ENCODE measurements at regions not wholly inside any gene's neighbourhood (a gene's known extent, or its start where the extent isn't known, plus 50 kb on each side); places are given as distances from the start of the nearest gene placed in this dataset.

GRCh38 chr13:106922384-106922783 is 354.4 kb upstream of the ARGLU1 start:
- Histone ChIP-seq H3K9me3 (ENCODE audit: low read length) (no peaks in the 10 kb centered on the region), H2AFZ (ENCODE audit: low read length) (no peak overlapping the region), H3K27me3 (ENCODE audit: low read length) (peaks cover 23% of the 10 kb centered on the region), H3K4me2 (ENCODE audit: low read length) (no peak overlapping the region), H3F3A (ENCODE audit: low read length, unreplicated experiment) (no peaks in the 10 kb centered on the region), H3K9me2 (replicated peaks; ENCODE audit: low read length) (no peaks in the 10 kb centered on the region), H3K4me3 (ENCODE audit: low read length) (no peak overlapping the region), H3K27ac (ENCODE audit: low read length) (no peak overlapping the region), H3K4me1 (ENCODE audit: insufficient read depth, low read length) (no peaks in the 10 kb centered on the region), H4K20me1 (ENCODE audit: low read length) (no peaks in the 10 kb centered on the region), H3K9ac (ENCODE audit: low read length) (no peak overlapping the region), H3K36me3 (ENCODE audit: low read depth, low read length) (no peaks in the 10 kb centered on the region), H3K79me2 (ENCODE audit: low read length) (no peaks in the 10 kb centered on the region)
- CTCF ChIA-PET = no interaction called here
- ATAC-seq (no peak), DNase-seq (no peak)
- POLR2A ChIA-PET (ENCODE audit: unreplicated experiment) = no interaction called here
- BruUV-seq (replicated peaks) = no TSS peak
- no peak for TF ChIP-seq EZH2phosphoT487 (IDR thresholded peaks at IDR 0.05; ENCODE audit: borderline replicate concordance, low read length)
- no peak for TF ChIP-seq CTCF (conservative IDR thresholded peaks at IDR 0.05; ENCODE audit: low read depth, low read length)
- TF ChIP-seq EZH2 (IDR thresholded peaks at IDR 0.05; ENCODE audit: low read length, unreplicated experiment) = no peak
- intact Hi-C loops (cut with micrococcal nuclease) = no loop called here

GRCh38 chr13:106919638-106920037 is 351.7 kb upstream of the ARGLU1 start:
- TF ChIP-seq EZH2 (IDR thresholded peaks at IDR 0.05; ENCODE audit: low read length, unreplicated experiment) (no peak), EZH2phosphoT487 (IDR thresholded peaks at IDR 0.05; ENCODE audit: borderline replicate concordance, low read length) (no peak), CTCF (conservative IDR thresholded peaks at IDR 0.05; ENCODE audit: low read depth, low read length) (no peak)
- Histone ChIP-seq H3K4me2 (ENCODE audit: low read length) (no peak overlapping the region), H3K79me2 (ENCODE audit: low read length) (no peaks in the 10 kb centered on the region), H3K27ac (ENCODE audit: low read length) (no peak overlapping the region), H3K9me3 (ENCODE audit: low read length) (no peaks in the 10 kb centered on the region), H3K9ac (ENCODE audit: low read length) (no peak overlapping the region), H4K20me1 (ENCODE audit: low read length) (no peaks in the 10 kb centered on the region), H3K27me3 (ENCODE audit: low read length) (peaks cover 9% of the 10 kb centered on the region), H3F3A (ENCODE audit: low read length, unreplicated experiment) (no peaks in the 10 kb centered on the region), H3K9me2 (replicated peaks; ENCODE audit: low read length) (no peaks in the 10 kb centered on the region), H3K36me3 (ENCODE audit: low read depth, low read length) (no peaks in the 10 kb centered on the region), H3K4me3 (ENCODE audit: low read length) (no peak overlapping the region), H3K4me1 (ENCODE audit: insufficient read depth, low read length) (no peaks in the 10 kb centered on the region), H2AFZ (ENCODE audit: low read length) (no peak overlapping the region)
- CTCF ChIA-PET = no interaction called here
- BruUV-seq (replicated peaks) = no TSS peak
- intact Hi-C loops (cut with micrococcal nuclease) = loop anchor here (5.0 kb wide), 1 partner anchor 382 kb away; the partner anchor contains the start of gene EFNB2
- POLR2A ChIA-PET (ENCODE audit: unreplicated experiment) = no interaction called here
- ATAC-seq = no peak
- DNase-seq = no peak

- H2AFZ ChIP-seq (ENCODE audit: low read length) = no peak overlapping the region
- no peaks in the 10 kb centered on the region for H4K20me1 ChIP-seq (ENCODE audit: low read length)
- H3K27me3 ChIP-seq (ENCODE audit: low read length) = peaks cover 4% of the 10 kb centered on the region; the same call in 1 of the 2 replicates
- no peaks in the 10 kb centered on the region for H3K9me3 ChIP-seq (ENCODE audit: low read length)
- no peaks in the 10 kb centered on the region for H3K79me2 ChIP-seq (ENCODE audit: low read length)
- no peaks in the 10 kb centered on the region for H3K4me1 ChIP-seq (ENCODE audit: insufficient read depth, low read length)
- no peak overlapping the region for H3K4me3 ChIP-seq (ENCODE audit: low read length)
- no peak for TF ChIP-seq EZH2 (IDR thresholded peaks at IDR 0.05; ENCODE audit: low read length, unreplicated experiment)
- no peak for TF ChIP-seq CTCF (conservative IDR thresholded peaks at IDR 0.05; ENCODE audit: low read depth, low read length)
- no peak for TF ChIP-seq EZH2phosphoT487 (IDR thresholded peaks at IDR 0.05; ENCODE audit: borderline replicate concordance, low read length)
- ATAC-seq (no peak), DNase-seq (no peak)
- BruUV-seq (replicated peaks) = no TSS peak
- no peaks in the 10 kb centered on the region for H3K36me3 ChIP-seq (ENCODE audit: low read depth, low read length)
- intact Hi-C loops (cut with micrococcal nuclease) = loop anchor here (5.0 kb wide), 1 partner anchor 382 kb away; the partner anchor contains the start of gene EFNB2
- no peaks in the 10 kb centered on the region for H3F3A ChIP-seq (ENCODE audit: low read length, unreplicated experiment)
- CTCF ChIA-PET = no interaction called here
- no peak overlapping the region for H3K27ac ChIP-seq (ENCODE audit: low read length)
- H3K9ac ChIP-seq (ENCODE audit: low read length) = no peak overlapping the region
- no peak overlapping the region for H3K4me2 ChIP-seq (ENCODE audit: low read length)
- H3K9me2 ChIP-seq (replicated peaks; ENCODE audit: low read length) = no peaks in the 10 kb centered on the region
- POLR2A ChIA-PET (ENCODE audit: unreplicated experiment) = no interaction called here
Observed at GRCh38 chr13:106919133-106919532, 351.2 kb upstream of the ARGLU1 start.

Data from PC-3 (cell line).